GM23338 (cell line): ENCODE measurements at regions not wholly inside any gene's neighbourhood (a gene's known extent, or its start where the extent isn't known, plus 50 kb on each side); places are given as distances from the start of the nearest gene placed in this dataset.

ENCODE experiments used
- ATAC-seq: fragments of 200-7000 bp; cut with Tn5 transposase; 3 replicates; pipeline ENCODE4 v1.9.1; 2020
- DNase-seq: peaks from one replicate; pipeline ENCODE4 v3.0.0-alpha.2; 2015; ENCODE audit warnings: low spot score
- H2AFZ ChIP-seq: fragments of 200-600 bp; sonication (generic); 2 replicates; pipeline ENCODE4 v1.8.0; 2016; ENCODE audit warnings: antibody characterized with exemption, mild to moderate bottlenecking, moderate library complexity
- H3F3A ChIP-seq: fragments of 200-600 bp; sonication (generic); replicated peaks from 2 replicates; pipeline ENCODE4 v1.8.0; 2017; ENCODE audit warnings: antibody characterized with exemption, mixed run types, low read depth
- H3K27ac ChIP-seq: fragments of 200-600 bp; sonication (generic); 2 replicates; pipeline ENCODE4 v1.6.1; 2016; ENCODE audit warnings: low read depth
- H3K27me3 ChIP-seq: fragments of 200-600 bp; sonication (generic); 2 replicates; pipeline ENCODE4 v1.8.0; 2016; ENCODE audit warnings: mild to moderate bottlenecking, mixed run types, moderate library complexity; ENCODE audit not compliant: insufficient read depth
- H3K36me3 ChIP-seq: fragments of 200-600 bp; sonication (generic); 2 replicates; pipeline ENCODE4 v1.8.0; 2016; ENCODE audit warnings: mild to moderate bottlenecking; ENCODE audit not compliant: insufficient read depth
- H3K4me1 ChIP-seq: fragments of 200-600 bp; sonication (generic); 2 replicates; pipeline ENCODE4 v1.8.0; 2016; ENCODE audit warnings: mild to moderate bottlenecking, moderate library complexity; ENCODE audit not compliant: insufficient read depth
- H3K4me2 ChIP-seq: fragments of 200-600 bp; sonication (generic); 2 replicates; pipeline ENCODE4 v1.7.1; 2017; ENCODE audit warnings: mixed run types
- H3K4me3 ChIP-seq: fragments of 200-600 bp; sonication (generic); 2 replicates; pipeline ENCODE4 v1.6.1; 2016; ENCODE audit warnings: mixed run types
- H3K79me2 ChIP-seq: fragments of 200-600 bp; sonication (generic); replicated peaks from 2 replicates; pipeline ENCODE4 v1.8.0; 2017; ENCODE audit warnings: mild to moderate bottlenecking; ENCODE audit not compliant: insufficient read depth
- H3K9me2 ChIP-seq: fragments of 200-600 bp; sonication (generic); 2 replicates; pipeline ENCODE4 v1.8.0; 2017; ENCODE audit not compliant: insufficient read depth
- H4K20me1 ChIP-seq: fragments of 200-600 bp; sonication (generic); replicated peaks from 2 replicates; pipeline ENCODE4 v1.8.0; 2017; ENCODE audit warnings: mild to moderate bottlenecking; ENCODE audit not compliant: insufficient read depth
- H3K27ac Mint-ChIP-seq: 2 replicates; pipeline ENCODE4 v1.8.0; 2020; ENCODE audit warnings: inconsistent platforms, mild to moderate bottlenecking, moderate library complexity, mixed read lengths
- H3K27me3 Mint-ChIP-seq: 3 replicates; pipeline ENCODE4 v1.8.0; 2022; ENCODE audit warnings: low read depth, mild to moderate bottlenecking, moderate library complexity, mixed read lengths, inconsistent platforms; ENCODE audit not compliant: insufficient read depth, poor library complexity
- H3K36me3 Mint-ChIP-seq: 3 replicates; pipeline ENCODE4 v1.8.0; 2021; ENCODE audit warnings: low read depth, mild to moderate bottlenecking, inconsistent platforms, moderate library complexity, mixed read lengths
- H3K4me1 Mint-ChIP-seq: 3 replicates; pipeline ENCODE4 v1.8.0; 2020; ENCODE audit warnings: mild to moderate bottlenecking, inconsistent platforms, mixed read lengths
- H3K4me3 Mint-ChIP-seq: 3 replicates; pipeline ENCODE4 v1.8.0; 2021; ENCODE audit warnings: moderate library complexity, mild to moderate bottlenecking, inconsistent platforms, mixed read lengths
- H3K9me3 Mint-ChIP-seq: 3 replicates; pipeline ENCODE4 v1.8.0; 2020; ENCODE audit warnings: moderate library complexity, mild to moderate bottlenecking, inconsistent platforms, mixed read lengths
- CREB1 ChIP-seq: fragments of 250-450 bp; sonication (Bioruptor Pico); IDR thresholded peaks from 2 replicates; pipeline ENCODE4 v1.5.0; 2020; ENCODE audit warnings: low read depth, mild to moderate bottlenecking, moderate library complexity
- CTCF ChIP-seq, 2 experiments: fragments of 200-600 bp in 1 of 2; sonication (generic) in 1 of 2; conservative IDR thresholded peaks; 2 replicates each; pipeline versions ENCODE4 v1.5.1 to v1.6.1; 2016 to 2017; ENCODE audit warnings: antibody characterized with exemption in 2 of 2, low read depth in 2 of 2, mild to moderate bottlenecking in 2 of 2, moderate library complexity in 1 of 2
- ETS1 ChIP-seq: IDR thresholded peaks from 2 replicates; pipeline ENCODE4 v1.6.1; 2016; ENCODE audit warnings: antibody characterized with exemption
- EZH2 ChIP-seq: fragments of 200-600 bp; sonication (generic); IDR thresholded peaks from one replicate; pipeline ENCODE4 v1.8.0; 2017; ENCODE audit warnings: antibody characterized with exemption, mild to moderate bottlenecking, low read depth; ENCODE audit not compliant: unreplicated experiment
- EZH2phosphoT487 ChIP-seq: fragments of 200-600 bp; sonication (generic); IDR thresholded peaks from one replicate; pipeline ENCODE4 v1.8.1; 2018; ENCODE audit warnings: antibody characterized with exemption; ENCODE audit not compliant: unreplicated experiment
- JUNB ChIP-seq: IDR thresholded peaks from one replicate; pipeline ENCODE4 v1.6.1; 2016; ENCODE audit warnings: antibody characterized with exemption; ENCODE audit not compliant: unreplicated experiment
- NANOG ChIP-seq: IDR thresholded peaks from 2 replicates; pipeline ENCODE4 v1.6.1; 2016; ENCODE audit warnings: antibody characterized with exemption, borderline replicate concordance
- POLR2AphosphoS5 ChIP-seq: IDR thresholded peaks from 2 replicates; pipeline ENCODE4 v1.6.1; 2016; ENCODE audit warnings: antibody characterized with exemption, low read depth
- REST ChIP-seq: IDR thresholded peaks from one replicate; pipeline ENCODE4 v1.6.1; 2018; ENCODE audit warnings: antibody characterized with exemption; ENCODE audit not compliant: unreplicated experiment
- STAT1 ChIP-seq: IDR thresholded peaks from one replicate; pipeline ENCODE4 v1.6.1; 2016; ENCODE audit warnings: antibody characterized with exemption; ENCODE audit not compliant: unreplicated experiment
- ZNF114 ChIP-seq: fragments of 250-450 bp; sonication (Bioruptor Pico); IDR thresholded peaks from 2 replicates; pipeline ENCODE4 v1.5.0; 2020; ENCODE audit warnings: mild to moderate bottlenecking, moderate library complexity
- ZNF331 ChIP-seq: fragments of 250-450 bp; sonication (Bioruptor Pico); IDR thresholded peaks from 2 replicates; pipeline ENCODE4 v1.5.0; 2020; ENCODE audit warnings: low read depth, mild to moderate bottlenecking, moderate library complexity
- ZNF462 ChIP-seq: fragments of 250-450 bp; sonication (Bioruptor Pico); IDR thresholded peaks from 2 replicates; pipeline ENCODE4 v1.5.0; 2020; ENCODE audit warnings: mild to moderate bottlenecking, moderate library complexity

GRCh38 chr21:22795091-22795490, 1796.9 kb downstream of the NCAM2 start:
- Histone ChIP-seq H3K4me3 (no peak overlapping the region), H2AFZ (no peak overlapping the region), H3K36me3 (no peaks in the 10 kb centered on the region), H3K4me1 (no peaks in the 10 kb centered on the region), H3K4me2 (no peak overlapping the region), H3K27ac (no peak overlapping the region), H3K9me2 (no peaks in the 10 kb centered on the region), H4K20me1 (no peaks in the 10 kb centered on the region), H3K79me2 (no peaks in the 10 kb centered on the region), H3K27me3 (no peaks in the 10 kb centered on the region), H3F3A (no peaks in the 10 kb centered on the region)
- DNase-seq (no peak), ATAC-seq (no peak)
- Mint-ChIP-seq H3K36me3 (no peaks in the 10 kb centered on the region), H3K27ac (no peak overlapping the region), H3K4me3 (no peak overlapping the region), H3K27me3 (no peaks in the 10 kb centered on the region), H3K4me1 (no peaks in the 10 kb centered on the region), H3K9me3 (no peaks in the 10 kb centered on the region; the same call in 2 of the 3 replicates)
- TF ChIP-seq EZH2phosphoT487 (no peak), ZNF331 (CRISPR knock-in tag) (no peak), CTCF (conservative IDR thresholded peaks at IDR 0.05; ENCODE audit: low read depth in 2 of 2) (no peak), ZNF462 (no peak), NANOG (no peak), STAT1 (no peak), POLR2AphosphoS5 (no peak), JUNB (no peak), EZH2 (no peak), REST (no peak), CREB1 (CRISPR knock-in tag) (no peak), ETS1 (no peak), ZNF114 (no peak)
